GM12891 (cell line): ENCODE measurements at regions not wholly inside any gene's neighbourhood (a gene's known extent, or its start where the extent isn't known, plus 50 kb on each side); places are given as distances from the start of the nearest gene placed in this dataset.

Experiments
- PAX5 ChIP-seq: IDR thresholded peaks from 2 replicates; pipeline ENCODE4 v1.6.1; 2011; ENCODE audit warnings: low read length, moderate library complexity, mild to moderate bottlenecking; ENCODE audit not compliant: insufficient read depth, severe bottlenecking
- POLR2A ChIP-seq: IDR thresholded peaks from 2 replicates; pipeline ENCODE4 v1.6.1; 2011; ENCODE audit warnings: low read depth, low read length, control low read depth
- POLR2AphosphoS5 ChIP-seq: IDR thresholded peaks from 2 replicates; pipeline ENCODE4 v1.6.1; 2011; ENCODE audit warnings: low read depth, low read length, control low read depth
- POU2F2 ChIP-seq: IDR thresholded peaks from 2 replicates; pipeline ENCODE4 v1.6.1; 2011; ENCODE audit warnings: low read depth, mild to moderate bottlenecking, control low read depth, low read length, moderate library complexity
- SPI1 ChIP-seq: IDR thresholded peaks from 2 replicates; pipeline ENCODE4 v1.6.1; 2011; ENCODE audit warnings: low read depth, low read length, control low read depth
- TAF1 ChIP-seq: IDR thresholded peaks from 2 replicates; pipeline ENCODE4 v1.6.1; 2011; ENCODE audit warnings: low read depth, low read length, control low read depth

DNA sequence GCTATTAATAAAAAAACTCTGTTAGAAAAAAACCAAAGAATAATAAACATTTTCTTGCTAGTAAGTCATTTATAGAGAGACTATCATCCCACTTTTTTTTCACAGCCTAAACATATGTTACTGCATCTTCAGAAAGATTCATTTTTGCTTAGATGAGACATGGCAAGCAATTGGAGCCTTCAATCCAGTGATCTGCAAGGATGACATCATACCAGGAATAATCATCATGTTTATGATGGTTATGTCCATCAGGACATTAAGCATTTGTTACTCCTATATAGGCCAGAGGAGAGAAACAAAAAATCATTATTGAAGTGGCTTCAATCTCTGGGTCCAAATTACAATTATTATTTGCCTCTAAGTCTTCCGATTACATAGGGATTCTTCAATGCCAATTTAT, 626.3 kb upstream of the CCNG1 start:
- TF ChIP-seq SPI1 (no peak), TAF1 (no peak), POLR2AphosphoS5 (no peak), POLR2A (no peak), POU2F2 (no peak), PAX5 (no peak)
